Right lobe of liver (tissue), 6 donors: ENCODE measurements at regions not wholly inside any gene's neighbourhood (a gene's known extent, or its start where the extent isn't known, plus 50 kb on each side); places are given as distances from the start of the nearest gene placed in this dataset.

Source experiments
- ATAC-seq, 4 donors: fragments of 200-7000 bp; cut with Tn5 transposase; one replicate each; pipeline ENCODE4 v1.9.1; 2020; ENCODE audit warnings: mild to moderate bottlenecking in 4 of 4, moderate library complexity in 4 of 4
- DNase-seq, 3 donors: peaks; one replicate each; pipeline ENCODE4 v3.0.0-alpha.2; 2020
- H3K27ac ChIP-seq, 3 donors: fragments of 200-600 bp; one replicate each; pipeline ENCODE4 v1.8.0; 2022
- H3K27me3 ChIP-seq, 2 donors: fragments of 200-600 bp; one replicate each; pipeline ENCODE4 v1.8.0; 2022
- H3K36me3 ChIP-seq, 4 donors: fragments of 200-600 bp; sonication (generic) in 1 of 4; one replicate each; pipeline versions ENCODE4 v1.5.1 to v1.8.0; 2017 to 2022; ENCODE audit warnings: control low read depth in 1 of 4
- H3K4me1 ChIP-seq, 4 donors: fragments of 200-600 bp; sonication (generic) in 1 of 4; one replicate each; pipeline versions ENCODE4 v1.5.1 to v1.8.0; 2017 to 2022; ENCODE audit warnings: control low read depth in 1 of 4
- H3K4me3 ChIP-seq, 3 donors: fragments of 200-600 bp; one replicate each; pipeline ENCODE4 v1.8.0; 2022
- H3K9me3 ChIP-seq, 4 donors: fragments of 200-600 bp; sonication (generic) in 1 of 4; one replicate each; pipeline versions ENCODE4 v1.5.1 to v1.8.0; 2017 to 2022; ENCODE audit warnings: control low read depth in 1 of 4
- CTCF ChIP-seq, 4 donors: fragments of 200-600 bp in 3 of 4; fragments of 450-650 bp in 1 of 4; IDR thresholded peaks; one replicate each; pipeline versions ENCODE4 v1.5.1 to v1.8.0; 2016 to 2022; ENCODE audit warnings: antibody characterized with exemption in 4 of 4, mild to moderate bottlenecking in 2 of 4
- POLR2A ChIP-seq: fragments of 450-650 bp; IDR thresholded peaks from one replicate; pipeline ENCODE4 v1.6.1; 2017; ENCODE audit warnings: antibody characterized with exemption, mild to moderate bottlenecking
- WGBS: methylation state at CpG from one replicate; pipeline ENCODE4 v1.1.6; 2018; ENCODE audit warnings: low coverage, low lambda C conversion rate; ENCODE audit not compliant: insufficient coverage; ENCODE audit errors: missing lambda C conversion rate; 5-methylcytosine and 5-hydroxymethylcytosine counted together
- intact Hi-C, 2 donors: fragments of 100-400 bp; cut with DNase I; formaldehyde crosslinking; loops; one replicate each; pipeline versions ENCODE4 v1.11.2 to v1.14.1; 2022
- donor health status: DM: no; HTN: yes; CAD: no.
- donor health status: DM: no; HTN: no; CAD: no.
- donor health status: DM: no; HTN: no; CAD: no.
- donor health status: DM: no; HTN: yes; CAD: no.
- donor health status: DM: no; HTN: yes; CAD: no.

DNA sequence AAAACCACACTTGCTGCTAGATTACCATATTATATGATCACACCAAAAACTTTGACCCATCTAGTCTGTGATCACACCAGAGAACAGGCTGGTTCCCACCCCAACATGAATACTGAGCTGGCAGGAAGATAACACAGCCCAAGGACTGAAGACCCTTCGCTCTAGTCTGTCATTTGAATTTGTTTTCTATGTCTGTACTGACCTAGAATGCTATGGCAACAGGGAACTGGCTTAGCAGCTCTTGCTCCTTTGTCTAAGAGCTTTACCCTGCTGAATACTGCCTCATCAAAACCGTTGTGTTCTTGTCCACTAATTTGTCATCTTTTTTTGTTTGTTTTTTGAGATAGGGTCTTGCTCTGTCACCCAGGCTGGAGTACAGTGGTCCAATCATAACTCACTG, 420.4 kb downstream of the AASDHPPT start:
- DNase-seq, result no peak
- H3K4me3 ChIP-seq, result no peak overlapping the region
- ATAC-seq, result no peak
- WGBS, result 46% methylated on average over 2 of the region's 2 CpGs
- H3K27ac ChIP-seq, result no peak overlapping the region
- no peaks in the 10 kb centered on the region for H3K4me1 ChIP-seq
- no peaks in the 10 kb centered on the region for H3K36me3 ChIP-seq
- H3K9me3 ChIP-seq, result no peaks in the 10 kb centered on the region
- TF ChIP-seq POLR2A (no peak), CTCF (IDR thresholded peaks at IDR 0.05) (no peak)
- H3K27me3 ChIP-seq, result no peaks in the 10 kb centered on the region
- intact Hi-C loops, result no loop called here

- no peak for ATAC-seq
- DNase-seq, result no peak
Measured at GRCh38 chr11:106503901-106504300, 426.4 kb downstream of the AASDHPPT start.

GRCh38 chr11:106507645-106508306, 430.3 kb downstream of the AASDHPPT start:
- Histone ChIP-seq H3K36me3 (no peaks in the 10 kb centered on the region), H3K9me3 (no peaks in the 10 kb centered on the region), H3K4me3 (no peak overlapping the region), H3K4me1 (no peaks in the 10 kb centered on the region), H3K27me3 (no peaks in the 10 kb centered on the region), H3K27ac (no peak overlapping the region)
- DNase-seq, result no peak
- no peak for ATAC-seq
- intact Hi-C loops, result no loop called here
- TF ChIP-seq POLR2A, result no peak
- TF ChIP-seq CTCF (IDR thresholded peaks at IDR 0.05), result no peak
- WGBS, result 17% methylated on average over 1 of the region's 1 CpG

More at GRCh38 chr11:106503901-106504300, 426.4 kb downstream of the AASDHPPT start:
- no peak for TF ChIP-seq POLR2A
- no peak for TF ChIP-seq CTCF (IDR thresholded peaks at IDR 0.05)
- no peak overlapping the region for H3K4me3 ChIP-seq
- H3K9me3 ChIP-seq, result no peaks in the 10 kb centered on the region
- intact Hi-C loops, result no loop called here
- no peaks in the 10 kb centered on the region for H3K36me3 ChIP-seq
- WGBS, result 38% methylated on average over 1 of the region's 1 CpG
- H3K27ac ChIP-seq, result no peak overlapping the region
- H3K4me1 ChIP-seq, result no peaks in the 10 kb centered on the region
- H3K27me3 ChIP-seq, result no peaks in the 10 kb centered on the region

- ATAC-seq, result no peak
- H3K36me3 ChIP-seq, result no peaks in the 10 kb centered on the region
- H3K9me3 ChIP-seq, result peaks cover 0 to 3% (median 0%) of the 10 kb centered on the region in 4 donors
- H3K27ac ChIP-seq, result no peak overlapping the region
- intact Hi-C loops, result no loop called here
- H3K27me3 ChIP-seq, result no peaks in the 10 kb centered on the region
- no peak for DNase-seq
- H3K4me3 ChIP-seq, result no peak overlapping the region
- WGBS, result 63% methylated on average over 1 of the region's 1 CpG
- TF ChIP-seq POLR2A (no peak), CTCF (IDR thresholded peaks at IDR 0.05) (no peak)
- no peaks in the 10 kb centered on the region for H3K4me1 ChIP-seq
Measured at GRCh38 chr11:106514706-106515105, 437.2 kb downstream of the AASDHPPT start.
